ENCODE measurements at regions not wholly inside any gene's neighbourhood (a gene's known extent, or its start where the extent isn't known, plus 50 kb on each side); places are given as distances from the start of the nearest gene placed in this dataset.

DNA sequence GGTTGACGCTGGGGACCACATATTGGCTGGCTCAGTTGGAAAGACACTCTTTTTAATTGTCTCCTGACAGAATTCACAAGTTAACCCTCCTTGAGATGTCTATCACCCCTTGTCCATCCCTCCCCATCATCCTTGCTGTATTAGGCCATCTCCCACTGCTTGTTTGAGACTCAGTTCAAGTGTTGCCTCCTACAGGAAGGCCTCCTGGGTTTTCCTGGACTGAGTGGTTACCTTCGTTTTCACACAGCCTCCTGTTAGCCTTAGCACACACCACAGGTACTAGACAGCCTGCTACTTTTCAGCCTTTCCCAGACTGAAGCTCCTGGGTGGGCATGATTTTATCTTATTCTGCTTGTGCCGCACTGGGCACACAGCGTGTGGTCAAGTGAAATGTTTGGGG lies 145.3 kb upstream of the STX18 start:
- Histone ChIP-seq H3K27ac (ENCODE audit: low read depth in 2 of 2, low read length in 2 of 2) (no peak overlapping the region), H3K9ac (ENCODE audit: low read length in 3 of 3) (no peak overlapping the region), H3K9me3 (ENCODE audit: control insufficient read depth in 2 of 3, insufficient read depth in 1 of 3, low read length in 3 of 3) (no peaks in the 10 kb centered on the region), H3K27me3 (ENCODE audit: control insufficient read depth, insufficient read depth, low read length) (no peaks in the 10 kb centered on the region), H3K4me1 (ENCODE audit: control insufficient read depth in 2 of 3, insufficient read depth in 2 of 3, low read depth in 1 of 3, low read length in 3 of 3) (peaks cover 0 to 7% (median 2%) of the 10 kb centered on the region in 3 donors), H3K36me3 (ENCODE audit: control insufficient read depth in 2 of 3, insufficient read depth in 3 of 3, low read length in 3 of 3) (no peaks in the 10 kb centered on the region), H3K4me3 (ENCODE audit: low read length in 3 of 3) (no peak overlapping the region)
- TF ChIP-seq, protein P1, sequence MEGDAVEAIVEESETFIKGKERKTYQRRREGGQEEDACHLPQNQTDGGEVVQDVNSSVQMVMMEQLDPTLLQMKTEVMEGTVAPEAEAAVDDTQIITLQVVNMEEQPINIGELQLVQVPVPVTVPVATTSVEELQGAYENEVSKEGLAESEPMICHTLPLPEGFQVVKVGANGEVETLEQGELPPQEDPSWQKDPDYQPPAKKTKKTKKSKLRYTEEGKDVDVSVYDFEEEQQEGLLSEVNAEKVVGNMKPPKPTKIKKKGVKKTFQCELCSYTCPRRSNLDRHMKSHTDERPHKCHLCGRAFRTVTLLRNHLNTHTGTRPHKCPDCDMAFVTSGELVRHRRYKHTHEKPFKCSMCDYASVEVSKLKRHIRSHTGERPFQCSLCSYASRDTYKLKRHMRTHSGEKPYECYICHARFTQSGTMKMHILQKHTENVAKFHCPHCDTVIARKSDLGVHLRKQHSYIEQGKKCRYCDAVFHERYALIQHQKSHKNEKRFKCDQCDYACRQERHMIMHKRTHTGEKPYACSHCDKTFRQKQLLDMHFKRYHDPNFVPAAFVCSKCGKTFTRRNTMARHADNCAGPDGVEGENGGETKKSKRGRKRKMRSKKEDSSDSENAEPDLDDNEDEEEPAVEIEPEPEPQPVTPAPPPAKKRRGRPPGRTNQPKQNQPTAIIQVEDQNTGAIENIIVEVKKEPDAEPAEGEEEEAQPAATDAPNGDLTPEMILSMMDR (IDR thresholded peaks at IDR 0.05; ENCODE audit: borderline replicate concordance, extremely low read depth, insufficient read depth) = no peak
- no peak for FAIRE-seq
- intact Hi-C loops (cut with DNase I) = no loop called here
- no peak for DNase-seq

DNA sequence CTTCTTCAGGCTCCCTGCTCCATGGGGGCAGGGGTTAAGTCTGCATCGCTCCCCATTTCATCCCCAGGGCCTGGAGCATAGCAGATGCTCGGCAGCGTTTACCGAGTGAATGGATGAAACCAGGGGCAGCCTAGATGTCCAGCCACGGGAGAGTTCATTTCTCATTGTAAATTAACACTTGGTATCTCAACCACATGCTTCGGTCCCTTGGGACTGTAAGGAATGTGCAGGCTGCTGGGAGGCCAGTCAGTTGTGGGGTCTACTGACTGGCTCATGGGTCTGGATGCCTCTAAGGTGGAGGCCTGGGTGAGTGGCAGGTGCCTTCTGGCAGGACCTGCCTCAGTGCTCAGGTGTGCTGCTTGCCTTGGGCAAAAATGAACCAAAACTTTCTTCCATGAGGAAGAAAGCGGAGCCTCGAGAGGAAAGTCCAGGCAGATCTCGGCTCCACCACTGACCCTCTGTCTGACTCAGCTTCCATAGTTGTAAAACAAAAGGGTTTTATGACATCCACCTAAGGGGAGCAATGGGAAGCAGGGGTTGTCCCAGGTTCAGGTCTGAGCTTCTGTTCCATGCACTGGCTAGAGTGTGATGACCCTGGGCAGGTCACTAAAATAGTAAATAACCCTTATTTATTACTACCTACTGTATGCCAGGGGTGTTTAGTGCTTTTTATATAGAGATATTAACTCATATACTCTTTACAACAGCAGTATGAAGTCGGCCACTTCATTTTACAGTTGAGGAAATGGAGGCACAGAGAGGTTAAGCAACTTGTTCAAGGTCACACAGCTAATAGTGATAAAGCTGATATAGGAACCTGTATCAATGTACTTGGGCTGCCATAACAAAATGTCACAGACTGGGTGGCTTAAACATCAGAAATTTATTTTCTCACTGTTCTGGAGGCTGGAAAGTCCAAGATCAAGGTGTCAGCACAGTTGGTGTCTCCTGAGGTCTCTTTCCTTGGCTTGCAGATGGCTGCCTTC lies 144.3 kb upstream of the STX18 start:
- Histone ChIP-seq H3K27ac (ENCODE audit: low read depth in 2 of 2, low read length in 2 of 2) (no peak overlapping the region), H3K4me3 (ENCODE audit: low read length in 3 of 3) (no peak overlapping the region), H3K27me3 (ENCODE audit: control insufficient read depth, insufficient read depth, low read length) (no peaks in the 10 kb centered on the region), H3K9ac (ENCODE audit: low read length in 3 of 3) (no peak overlapping the region), H3K9me3 (ENCODE audit: control insufficient read depth in 2 of 3, insufficient read depth in 1 of 3, low read length in 3 of 3) (no peaks in the 10 kb centered on the region), H3K36me3 (ENCODE audit: control insufficient read depth in 2 of 3, insufficient read depth in 3 of 3, low read length in 3 of 3) (no peaks in the 10 kb centered on the region), H3K4me1 (ENCODE audit: control insufficient read depth in 2 of 3, insufficient read depth in 2 of 3, low read depth in 1 of 3, low read length in 3 of 3) (peaks cover 0 to 9% (median 2%) of the 10 kb centered on the region in 3 donors)
- TF ChIP-seq, protein P1 (IDR thresholded peaks at IDR 0.05; ENCODE audit: borderline replicate concordance, extremely low read depth, insufficient read depth) = no peak
- intact Hi-C loops (cut with DNase I) = no loop called here
- DNase-seq = peak in 1 of 5 donors; percentile 55
- no peak for FAIRE-seq

DNA sequence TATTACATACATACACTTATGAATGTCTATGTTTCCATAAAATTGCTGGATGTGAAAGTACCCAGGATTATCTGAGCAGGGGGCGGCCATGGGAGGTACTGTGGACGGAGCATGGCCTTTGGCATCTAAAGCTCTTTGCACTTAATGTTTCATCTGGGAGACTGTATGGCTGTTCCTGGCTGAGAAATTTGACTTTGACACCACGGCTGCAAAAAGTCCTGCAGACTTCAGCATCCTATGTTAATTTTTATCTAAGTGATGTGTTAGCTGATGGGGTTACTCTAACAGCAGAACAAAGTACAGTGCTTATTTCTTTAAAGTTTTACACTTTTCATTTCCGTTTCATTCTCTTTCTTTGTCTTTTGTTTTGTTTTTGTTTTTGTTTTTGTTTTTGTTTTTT lies 139.8 kb upstream of the STX18 start:
- H3K9ac ChIP-seq (ENCODE audit: low read length in 3 of 3) = no peak overlapping the region
- no peaks in the 10 kb centered on the region for H3K36me3 ChIP-seq (ENCODE audit: control insufficient read depth in 2 of 3, insufficient read depth in 3 of 3, low read length in 3 of 3)
- H3K27ac ChIP-seq (ENCODE audit: low read depth in 2 of 2, low read length in 2 of 2) = peak overlapping the region; percentile 47 to 67
- H3K4me3 ChIP-seq (ENCODE audit: low read length in 3 of 3) = peak overlapping the region in 1 of 3 donors; percentile 42
- no peak for FAIRE-seq
- peak in 1 of 5 donors; percentile 31 for DNase-seq
- no peaks in the 10 kb centered on the region for H3K27me3 ChIP-seq (ENCODE audit: control insufficient read depth, insufficient read depth, low read length)
- TF ChIP-seq, protein P1 (IDR thresholded peaks at IDR 0.05; ENCODE audit: borderline replicate concordance, extremely low read depth, insufficient read depth) = no peak
- no peaks in the 10 kb centered on the region for H3K9me3 ChIP-seq (ENCODE audit: control insufficient read depth in 2 of 3, insufficient read depth in 1 of 3, low read length in 3 of 3)
- peaks cover 2 to 12% (median 4%) of the 10 kb centered on the region in 3 donors for H3K4me1 ChIP-seq (ENCODE audit: control insufficient read depth in 2 of 3, insufficient read depth in 2 of 3, low read depth in 1 of 3, low read length in 3 of 3)
- intact Hi-C loops (cut with DNase I) = no loop called here
